Hepatocyte (in vitro differentiated cells): ENCODE measurements at regions not wholly inside any gene's neighbourhood (a gene's known extent, or its start where the extent isn't known, plus 50 kb on each side); places are given as distances from the start of the nearest gene placed in this dataset.

Experiments
- EZH2 ChIP-seq: fragments of 200-600 bp; sonication (generic); IDR thresholded peaks from 2 replicates; pipeline ENCODE4 v1.6.1; 2016; ENCODE audit warnings: antibody characterized with exemption, mild to moderate bottlenecking, borderline replicate concordance
- EZH2phosphoT487 ChIP-seq: fragments of 200-600 bp; sonication (generic); IDR thresholded peaks from one replicate; pipeline ENCODE4 v1.6.1; 2018; ENCODE audit warnings: antibody characterized with exemption, mild to moderate bottlenecking, low read depth, moderate library complexity; ENCODE audit not compliant: unreplicated experiment, severe bottlenecking
- TF ChIP-seq, protein P1 (sequence below): fragments of 200-600 bp; sonication (generic); IDR thresholded peaks from 2 replicates; pipeline ENCODE4 v1.5.1; 2016; ENCODE audit warnings: antibody characterized with exemption, mild to moderate bottlenecking; ENCODE audit not compliant: poor library complexity

GRCh38 chr9:78566948-78567675 is 270.2 kb downstream of the PSAT1 start:
- TF ChIP-seq, protein P1, sequence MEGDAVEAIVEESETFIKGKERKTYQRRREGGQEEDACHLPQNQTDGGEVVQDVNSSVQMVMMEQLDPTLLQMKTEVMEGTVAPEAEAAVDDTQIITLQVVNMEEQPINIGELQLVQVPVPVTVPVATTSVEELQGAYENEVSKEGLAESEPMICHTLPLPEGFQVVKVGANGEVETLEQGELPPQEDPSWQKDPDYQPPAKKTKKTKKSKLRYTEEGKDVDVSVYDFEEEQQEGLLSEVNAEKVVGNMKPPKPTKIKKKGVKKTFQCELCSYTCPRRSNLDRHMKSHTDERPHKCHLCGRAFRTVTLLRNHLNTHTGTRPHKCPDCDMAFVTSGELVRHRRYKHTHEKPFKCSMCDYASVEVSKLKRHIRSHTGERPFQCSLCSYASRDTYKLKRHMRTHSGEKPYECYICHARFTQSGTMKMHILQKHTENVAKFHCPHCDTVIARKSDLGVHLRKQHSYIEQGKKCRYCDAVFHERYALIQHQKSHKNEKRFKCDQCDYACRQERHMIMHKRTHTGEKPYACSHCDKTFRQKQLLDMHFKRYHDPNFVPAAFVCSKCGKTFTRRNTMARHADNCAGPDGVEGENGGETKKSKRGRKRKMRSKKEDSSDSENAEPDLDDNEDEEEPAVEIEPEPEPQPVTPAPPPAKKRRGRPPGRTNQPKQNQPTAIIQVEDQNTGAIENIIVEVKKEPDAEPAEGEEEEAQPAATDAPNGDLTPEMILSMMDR, result no peak
- TF ChIP-seq EZH2phosphoT487 (no peak), EZH2 (no peak)
